T follicular helper cell (primary cell): ENCODE measurements at regions not wholly inside any gene's neighbourhood (a gene's known extent, or its start where the extent isn't known, plus 50 kb on each side); places are given as distances from the start of the nearest gene placed in this dataset.
"Not testable (repeated sequence)": the region's sequence is repeated elsewhere in the genome, so short reads cannot be mapped to it uniquely, and the experiment has no call there.

Experiments
- DNase-seq: peaks from one replicate; pipeline ENCODE4 v3.0.0-alpha.2; 2020; ENCODE audit warnings: low read depth

DNA sequence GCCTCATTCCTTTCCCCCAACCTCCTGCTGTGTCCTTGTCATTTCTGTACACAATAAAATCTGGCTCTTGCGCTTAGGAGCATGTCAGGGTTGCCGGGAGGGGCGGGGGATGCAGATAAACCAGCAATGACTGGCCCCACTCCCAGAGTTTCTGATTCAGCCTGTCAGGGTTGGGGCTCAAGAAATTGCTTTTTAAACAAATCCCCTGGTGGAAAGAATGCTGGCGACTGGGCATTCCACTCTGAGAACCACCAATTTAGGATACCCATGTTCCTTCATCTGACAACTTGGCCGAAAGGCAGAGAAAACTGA lies 376.4 kb downstream of the TCERG1L start:
- DNase-seq: no peak

DNA sequence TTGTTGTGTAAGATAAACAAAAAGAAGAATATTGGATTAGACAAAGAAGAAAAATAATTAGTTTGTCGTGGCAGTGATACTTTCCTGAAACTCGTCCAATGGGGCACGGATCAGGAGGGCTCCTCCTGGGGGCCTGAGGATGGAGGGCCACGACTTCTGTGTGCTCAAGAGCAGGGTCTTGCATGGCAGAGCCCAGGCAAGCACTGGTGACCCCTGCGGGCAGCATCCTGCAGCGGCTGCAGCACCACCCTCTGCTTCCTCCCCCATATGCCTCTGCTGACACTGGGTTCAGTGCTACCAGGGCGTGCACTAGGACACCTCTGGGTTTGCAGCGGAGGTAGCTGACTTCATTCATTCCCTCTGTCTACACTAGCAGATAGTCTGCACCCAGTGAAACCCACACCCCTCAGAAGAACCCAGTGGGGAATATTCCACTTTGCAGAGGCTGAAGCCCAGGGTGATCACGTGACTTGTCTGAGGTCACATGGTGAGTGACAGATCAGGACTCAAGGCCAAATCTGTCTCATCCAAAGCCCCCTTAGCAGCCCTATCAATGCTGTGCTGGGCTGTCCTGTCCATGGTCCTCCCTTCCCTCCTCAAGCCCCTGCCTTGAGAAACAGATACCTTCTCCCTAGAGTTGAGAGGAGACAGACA lies 375.5 kb downstream of the TCERG1L start:
- no peak for DNase-seq

DNA sequence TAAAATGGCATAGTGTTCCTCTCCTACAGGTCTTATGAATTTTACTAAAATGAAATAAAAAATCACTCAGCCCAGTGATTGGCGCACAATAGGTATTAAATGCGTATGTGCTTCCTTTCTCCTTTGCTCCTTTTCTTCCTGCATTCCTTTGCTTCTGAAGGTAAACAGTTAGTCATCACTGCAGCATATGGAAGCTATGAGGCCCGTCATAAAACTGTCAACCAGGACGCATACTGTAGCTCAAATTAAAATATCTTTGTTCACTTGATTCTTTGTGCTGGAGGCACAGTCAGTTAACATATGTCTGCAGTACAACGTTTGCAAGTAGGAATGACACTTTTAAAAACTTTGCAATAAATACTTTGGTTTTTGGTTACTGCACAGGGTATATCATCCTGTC lies 374.7 kb downstream of the TCERG1L start:
- no peak for DNase-seq

DNA sequence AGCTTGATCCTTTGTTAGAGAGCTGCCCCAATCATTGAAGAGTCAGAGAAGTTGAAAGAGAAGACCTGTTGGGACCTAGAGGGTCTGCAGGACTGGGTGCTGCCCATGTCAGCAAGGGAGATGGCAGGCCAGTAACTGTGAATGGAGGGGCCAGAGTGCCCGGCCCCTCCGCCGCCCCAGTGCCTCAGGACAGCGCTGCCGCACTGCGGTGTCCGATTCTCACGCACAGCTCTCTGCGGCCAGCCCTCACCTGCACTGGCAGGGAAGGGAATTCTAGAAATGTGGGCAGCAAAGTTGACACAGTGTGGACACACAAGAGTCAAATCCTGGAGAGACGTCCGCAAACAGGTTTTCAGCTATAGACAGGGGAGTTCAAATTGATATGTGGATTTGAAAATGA lies 373.5 kb downstream of the TCERG1L start:
- DNase-seq: no peak

DNA sequence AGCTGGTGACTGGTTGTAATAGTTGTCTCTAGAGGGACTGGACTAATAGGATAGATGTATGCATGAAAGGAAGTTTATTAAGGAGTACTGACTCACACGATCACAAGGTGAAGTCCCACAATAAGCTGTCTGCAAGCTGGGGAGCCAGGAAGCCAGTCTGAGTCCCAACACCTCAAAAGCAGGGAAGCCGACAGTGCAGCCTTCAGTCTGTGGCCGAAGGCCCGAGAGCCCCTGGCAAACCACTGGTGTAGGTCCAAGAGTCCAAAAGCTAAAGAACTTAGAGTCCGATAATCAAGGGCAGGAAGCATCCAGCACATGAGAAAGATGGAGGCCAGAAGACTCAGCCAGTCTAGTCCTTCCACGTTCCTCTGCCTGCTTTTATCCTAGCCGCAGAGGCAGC lies 372.6 kb downstream of the TCERG1L start:
- not testable (repeated sequence) for DNase-seq

DNA sequence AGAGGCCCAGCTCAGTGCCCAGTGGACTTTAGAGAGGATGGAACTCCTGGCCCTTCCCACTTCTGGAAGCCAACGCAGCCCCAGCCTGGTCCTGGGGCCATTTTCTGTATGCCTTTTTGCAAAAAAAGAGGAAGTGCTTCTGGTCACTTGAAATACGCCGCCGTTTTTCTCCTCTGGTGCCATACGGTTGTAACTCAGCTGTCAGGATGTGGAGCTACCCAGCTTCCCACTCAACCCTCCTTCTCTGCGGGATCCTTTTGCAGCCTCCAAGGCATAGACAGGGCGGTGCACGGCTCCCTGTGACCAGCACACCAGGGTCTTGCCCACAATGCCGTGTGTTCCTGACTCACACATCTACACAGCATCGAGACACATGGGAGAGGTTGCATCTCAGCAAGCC lies 369.6 kb downstream of the TCERG1L start:
- no peak for DNase-seq

DNA sequence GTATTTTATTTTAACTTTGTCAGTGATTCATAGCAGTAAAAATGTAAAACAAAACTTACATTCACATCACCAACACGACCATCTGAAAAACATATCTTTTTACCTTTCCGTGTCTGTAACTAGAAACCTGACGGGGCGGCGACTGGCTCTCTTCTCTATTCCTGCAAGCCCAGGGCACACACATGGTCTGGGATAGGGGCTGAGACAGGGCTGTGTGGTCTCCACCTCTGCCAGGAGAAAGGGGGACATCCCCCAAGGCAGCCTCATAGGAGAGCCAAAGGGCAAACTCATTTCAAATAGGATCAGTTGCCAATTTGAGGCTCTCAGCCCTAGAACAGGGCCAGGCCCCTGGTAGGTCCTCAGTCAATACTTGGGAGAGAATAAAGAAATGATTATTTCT lies 359.4 kb downstream of the TCERG1L start:
- no peak for DNase-seq

DNA sequence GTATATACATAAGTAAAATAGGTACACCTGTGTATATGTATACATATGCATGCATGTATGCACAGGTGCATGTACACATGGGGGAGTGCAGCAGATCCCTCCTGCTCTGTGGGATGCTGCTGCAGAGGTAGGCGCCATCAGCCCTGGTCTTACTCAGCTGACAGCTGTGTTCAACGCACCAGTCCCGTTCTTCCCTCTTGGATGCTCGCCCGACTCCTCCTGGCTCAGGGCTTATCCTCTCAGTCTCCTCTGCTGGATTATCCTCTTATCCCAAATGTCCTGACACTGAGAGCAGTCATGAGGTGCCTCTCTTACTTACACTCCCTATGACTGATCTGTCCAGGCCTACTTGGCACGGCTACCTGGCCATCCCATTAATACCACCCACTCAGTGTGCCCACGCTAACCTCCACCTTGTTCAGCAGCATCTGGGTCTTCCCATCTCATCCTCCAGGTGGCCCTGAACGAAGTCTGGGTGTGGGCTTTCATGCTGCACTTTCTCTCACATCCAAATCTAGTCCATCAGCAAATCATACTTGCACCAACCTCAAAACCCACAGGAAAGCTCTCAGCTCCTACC lies 357.1 kb downstream of the TCERG1L start:
- DNase-seq: no peak

DNA sequence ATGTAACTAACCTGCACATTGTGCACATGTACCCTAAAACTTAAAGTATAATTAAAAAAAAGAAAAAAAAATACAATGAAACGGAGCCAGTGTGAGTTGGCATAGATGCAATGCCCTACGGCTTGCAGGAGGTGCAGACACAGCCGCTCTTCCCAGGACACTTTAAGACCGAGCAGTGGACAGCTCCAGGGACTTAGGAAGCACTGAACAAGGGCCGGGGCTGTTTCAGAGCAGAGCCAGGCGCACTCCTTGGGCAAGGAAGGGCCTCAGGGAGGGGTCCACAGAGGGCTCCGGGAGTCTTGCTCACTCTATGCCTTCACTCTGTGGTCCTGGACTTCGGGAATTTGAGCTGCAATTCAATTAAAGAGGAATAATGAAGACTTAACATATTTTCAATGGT lies 355.3 kb downstream of the TCERG1L start:
- no peak for DNase-seq

DNA sequence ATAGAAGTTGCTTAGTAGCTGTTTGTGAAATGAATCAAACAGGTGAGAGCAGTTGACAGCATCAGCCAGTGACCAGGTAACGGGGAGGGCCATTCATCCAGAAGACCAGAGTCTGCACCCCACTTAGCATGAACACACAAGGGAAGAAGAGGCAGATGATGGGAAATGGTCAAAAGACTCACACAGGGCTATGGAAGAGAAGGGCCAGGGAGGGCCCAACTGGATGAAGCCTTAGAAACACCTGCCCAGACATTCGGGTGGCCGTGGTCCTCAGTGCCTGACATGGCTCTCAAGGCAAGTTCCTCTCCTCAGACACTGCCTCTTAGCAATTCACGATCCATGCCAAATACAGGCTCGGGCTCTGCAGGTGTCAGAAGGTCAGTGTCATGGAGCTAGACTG lies 354.1 kb downstream of the TCERG1L start:
- no peak for DNase-seq

DNA sequence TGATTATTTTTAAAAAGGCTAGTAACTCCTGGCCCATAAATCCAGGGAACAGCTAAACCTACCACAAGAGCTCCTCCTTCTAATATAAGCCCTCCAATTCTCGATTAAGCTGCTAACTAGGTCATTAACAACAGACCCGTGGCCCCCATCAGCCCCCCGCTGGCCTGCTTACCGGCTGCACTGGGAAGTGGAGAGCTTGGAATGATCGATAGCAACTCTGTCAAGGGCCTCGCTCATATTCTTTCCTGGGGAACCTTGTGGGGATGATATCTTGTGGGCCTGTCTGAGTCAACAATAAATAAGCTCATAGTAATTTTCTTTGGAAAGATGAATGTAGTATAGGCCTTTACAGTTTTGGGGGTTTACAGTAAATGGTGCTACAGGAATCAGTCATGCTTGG lies 353.5 kb downstream of the TCERG1L start:
- DNase-seq: no peak

DNA sequence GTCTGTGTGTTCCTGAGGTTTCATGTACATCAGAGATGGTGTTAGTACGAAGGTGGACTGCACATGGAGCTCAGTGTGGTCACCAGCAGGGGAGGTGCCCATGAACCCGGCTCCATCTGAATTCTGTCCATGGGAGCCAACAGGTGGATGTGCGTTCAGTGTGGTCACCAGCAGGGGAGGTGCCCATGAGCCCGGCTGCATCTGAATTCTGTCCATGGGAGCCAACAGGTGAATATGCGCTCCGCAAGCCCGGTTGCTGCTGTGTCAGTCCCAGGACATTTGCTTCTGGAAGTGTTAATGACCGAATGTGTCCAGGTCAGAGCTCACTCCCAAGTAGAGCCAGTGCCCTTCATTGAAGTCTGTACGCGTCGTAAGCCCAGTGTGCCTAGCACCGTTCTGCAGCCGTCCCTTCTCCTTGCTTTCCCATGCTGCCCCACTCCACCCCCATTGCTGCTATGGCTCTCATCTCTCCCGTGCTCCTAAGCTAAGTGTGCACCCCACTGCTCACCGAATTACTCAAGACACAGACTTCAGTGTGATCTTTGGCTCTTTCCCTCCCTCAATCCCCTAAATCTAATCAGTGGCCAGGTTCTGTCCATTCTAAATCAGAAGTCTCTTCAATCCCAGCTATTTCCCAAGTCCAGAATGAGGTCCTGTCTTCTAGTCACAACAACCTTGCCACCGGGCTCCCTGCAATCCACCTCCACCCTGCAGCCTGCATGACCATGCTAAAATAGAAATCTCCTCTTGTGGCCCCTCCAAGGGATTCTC lies 352.4 kb downstream of the TCERG1L start:
- DNase-seq: no peak

DNA sequence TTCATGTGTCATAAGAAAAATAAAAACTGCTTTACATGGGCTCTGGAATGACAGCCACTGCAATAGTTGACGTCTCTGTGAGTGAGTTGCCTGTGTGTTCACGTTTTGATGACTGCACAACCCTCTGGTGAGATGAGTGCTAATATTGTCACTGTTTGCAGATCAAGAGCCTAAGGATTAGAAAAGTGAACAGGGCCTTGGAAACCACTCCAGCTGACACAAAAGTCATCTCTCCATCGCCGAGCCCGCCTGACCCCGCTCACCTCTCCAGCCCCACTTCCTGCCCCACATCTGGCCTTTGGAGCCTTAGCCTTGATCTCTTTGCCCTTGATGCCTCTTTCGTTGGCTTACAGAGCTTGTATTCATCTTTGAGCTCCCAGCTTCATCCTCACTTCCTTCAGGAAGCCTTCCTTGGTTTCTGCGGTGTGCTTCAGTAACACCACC lies 351.7 kb downstream of the TCERG1L start:
- DNase-seq: no peak

DNA sequence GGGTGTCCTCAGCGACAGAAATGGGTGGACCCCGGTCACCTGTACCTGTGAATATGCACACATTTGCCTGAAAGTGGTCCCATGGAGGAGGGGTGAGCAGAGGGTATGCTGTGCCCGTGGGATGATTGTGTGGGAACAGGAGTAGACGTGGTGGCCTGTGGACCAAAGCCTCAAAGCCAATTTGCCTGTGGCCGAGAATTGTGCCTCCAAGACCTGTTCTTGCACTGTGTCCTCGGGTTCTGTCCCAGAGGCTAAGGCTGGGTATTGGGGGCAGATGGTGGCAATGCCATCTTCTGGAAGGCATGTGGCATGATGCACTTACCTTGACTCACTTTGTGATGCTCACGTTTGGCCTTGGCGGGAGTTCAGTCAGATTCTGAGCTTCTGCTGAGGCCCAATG lies 351.0 kb downstream of the TCERG1L start:
- no peak for DNase-seq

DNA sequence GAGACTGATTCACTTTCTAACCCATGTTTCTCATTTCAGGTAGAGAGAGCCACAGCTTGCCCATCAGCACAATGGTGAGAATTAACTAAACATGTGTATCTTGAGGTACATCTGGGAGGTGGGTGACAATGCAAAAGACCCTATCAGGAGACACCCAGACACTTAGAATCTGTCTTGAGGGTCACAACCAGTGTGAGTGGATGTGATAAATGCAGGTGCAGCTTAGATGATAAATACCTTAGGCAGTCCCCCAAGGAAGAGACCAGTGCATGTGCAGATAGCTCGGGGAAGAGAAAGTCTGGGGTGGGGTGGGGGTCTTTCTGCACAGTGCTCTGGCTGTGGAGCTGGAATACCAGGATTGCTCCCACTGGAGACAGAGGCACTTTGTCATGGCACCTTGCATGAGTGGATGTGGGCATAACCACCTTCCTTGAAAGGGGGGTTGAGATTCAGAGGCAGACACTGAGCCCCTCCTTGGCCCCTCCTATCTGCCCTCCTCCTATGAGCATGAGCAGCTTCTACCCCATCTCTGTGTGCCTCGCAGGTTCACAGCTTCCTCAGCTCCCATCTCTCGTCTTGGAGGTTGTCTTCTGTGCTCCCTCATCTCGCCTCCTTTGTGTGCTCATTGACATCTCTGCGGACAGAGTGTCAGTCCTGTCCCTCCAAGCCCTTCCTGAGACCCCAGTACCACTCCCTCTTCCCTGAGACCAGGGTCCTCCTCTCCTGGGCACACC lies 349.8 kb downstream of the TCERG1L start:
- no peak for DNase-seq

DNA sequence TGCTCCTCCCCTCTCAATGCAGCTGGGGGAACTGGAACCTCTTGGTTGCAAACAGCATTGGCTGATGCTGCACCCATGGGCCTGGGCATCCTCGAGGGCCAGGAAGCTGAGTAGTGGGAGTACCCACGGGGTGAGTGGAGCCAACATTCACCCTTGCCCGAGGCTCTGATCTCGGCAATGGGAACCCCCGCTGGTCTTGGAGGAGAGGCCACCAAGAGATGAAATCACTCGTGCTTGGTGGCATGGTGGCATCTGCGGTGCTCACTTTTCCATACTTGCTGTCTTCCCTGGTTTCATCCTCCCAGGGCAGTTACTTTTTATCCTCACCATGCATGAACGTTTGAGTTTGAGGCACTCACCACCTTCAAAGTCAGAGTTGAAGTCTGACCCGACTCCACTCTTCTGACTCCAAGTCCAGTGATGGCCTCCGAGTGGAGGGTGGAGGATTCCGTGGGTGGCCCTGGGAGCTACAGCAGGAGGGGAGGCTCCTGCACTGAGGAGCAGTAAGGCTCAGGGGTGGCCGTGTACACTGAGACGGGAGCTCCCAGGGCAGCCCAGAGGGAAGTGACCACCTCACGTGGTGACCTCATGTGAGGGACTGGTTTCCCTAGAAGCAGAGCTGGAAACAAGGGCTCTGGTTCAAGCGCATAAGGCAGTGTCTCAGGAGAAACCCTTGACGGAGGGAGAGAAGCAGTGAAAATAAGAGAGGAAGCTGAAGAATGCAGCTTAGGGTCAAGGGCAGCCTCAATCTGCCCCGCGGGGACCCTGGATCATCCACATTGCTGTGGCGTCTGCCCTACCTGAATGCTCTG lies 349.1 kb downstream of the TCERG1L start:
- DNase-seq: no peak

DNA sequence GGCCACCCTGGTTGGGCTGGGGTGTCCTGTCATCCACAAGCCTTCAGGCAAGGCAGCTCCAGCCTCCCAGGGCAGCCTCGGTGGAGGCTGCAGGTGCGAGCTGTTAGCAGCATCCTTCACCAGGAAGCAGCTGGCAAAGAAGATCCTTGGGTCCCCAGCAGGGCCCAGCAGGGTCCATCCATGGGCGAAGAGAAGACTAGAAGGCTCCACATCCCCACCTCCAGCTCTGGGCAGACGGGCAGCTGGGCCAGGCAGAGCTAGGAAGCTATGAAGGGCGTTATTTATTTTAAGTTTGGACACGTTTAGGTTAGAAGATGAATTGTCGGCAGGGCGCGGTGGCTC lies 348.5 kb downstream of the TCERG1L start:
- no peak for DNase-seq

DNA sequence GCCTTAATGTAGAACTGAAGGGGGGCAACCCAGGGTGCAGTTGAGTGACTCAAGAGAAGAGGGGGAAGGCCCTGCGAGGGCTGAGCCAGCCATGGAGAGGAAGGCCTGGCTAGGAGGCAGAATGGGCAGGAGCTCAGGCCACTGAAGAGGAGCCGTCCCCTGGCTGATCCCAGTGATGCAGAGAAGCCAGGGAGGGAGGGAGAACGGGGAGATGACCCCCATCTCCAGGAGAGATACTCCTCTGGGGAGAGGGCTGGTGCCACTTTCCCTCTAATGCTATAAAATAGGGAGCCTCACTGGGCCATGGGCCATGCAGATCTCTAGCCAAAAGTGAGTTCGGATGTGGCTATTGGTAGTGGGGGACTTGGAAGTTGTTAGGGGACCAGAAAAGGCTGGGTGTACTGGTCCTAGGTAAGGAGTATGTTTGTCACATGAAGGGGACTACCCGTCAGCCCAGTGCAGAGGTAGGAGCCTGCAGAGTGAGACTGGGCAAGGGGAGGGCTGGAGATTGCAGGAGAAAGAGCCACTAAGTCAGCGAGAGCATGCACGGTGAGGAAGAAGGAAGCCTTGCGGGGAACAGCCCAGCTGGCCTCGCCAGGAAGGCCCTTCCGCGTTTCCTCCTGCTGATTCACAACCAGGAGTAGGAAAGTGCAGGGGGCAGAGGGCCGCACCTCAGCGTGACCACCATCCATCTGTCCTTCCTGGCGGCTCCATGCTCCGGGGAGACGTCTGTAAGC lies 347.6 kb downstream of the TCERG1L start:
- DNase-seq: no peak

DNA sequence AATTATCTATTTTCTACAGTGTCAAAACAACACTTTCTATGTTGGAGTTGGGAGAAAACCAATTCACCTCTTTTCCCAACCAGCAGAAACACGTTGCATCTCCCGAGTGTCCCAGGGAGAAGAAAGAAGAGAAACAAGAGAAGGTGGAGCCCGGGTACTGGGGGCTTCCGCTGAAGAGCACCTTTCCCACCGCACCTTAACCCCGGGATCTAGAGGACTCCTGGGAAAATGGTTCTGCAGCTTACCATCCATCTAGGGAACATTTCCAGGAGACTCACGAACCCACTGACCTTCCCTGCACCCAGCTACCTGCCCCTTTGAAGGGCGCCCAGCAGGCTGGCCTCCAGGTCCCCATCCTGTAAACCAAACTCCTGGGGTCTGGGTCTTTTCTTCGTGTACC lies 346.8 kb downstream of the TCERG1L start:
- DNase-seq: no peak

DNA sequence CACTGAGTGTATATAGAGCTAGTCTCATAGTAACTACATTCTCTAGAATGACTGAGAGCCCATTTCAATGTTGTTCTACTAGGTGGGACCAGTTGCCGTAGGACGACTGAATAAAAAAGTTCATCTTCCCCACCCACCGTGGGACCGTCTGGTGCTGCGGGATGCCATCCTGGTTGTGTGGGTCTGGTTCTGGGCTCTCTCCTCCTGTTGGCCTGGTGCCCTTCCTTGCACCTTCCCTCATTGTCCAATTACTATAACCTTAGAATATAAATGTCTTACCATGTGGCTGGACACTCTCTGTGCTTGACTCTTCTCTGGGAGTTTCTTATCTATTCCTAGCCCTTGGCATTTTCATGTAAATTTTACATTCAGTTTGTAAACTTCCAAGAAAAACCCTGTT lies 344.4 kb downstream of the TCERG1L start:
- DNase-seq: no peak

DNA sequence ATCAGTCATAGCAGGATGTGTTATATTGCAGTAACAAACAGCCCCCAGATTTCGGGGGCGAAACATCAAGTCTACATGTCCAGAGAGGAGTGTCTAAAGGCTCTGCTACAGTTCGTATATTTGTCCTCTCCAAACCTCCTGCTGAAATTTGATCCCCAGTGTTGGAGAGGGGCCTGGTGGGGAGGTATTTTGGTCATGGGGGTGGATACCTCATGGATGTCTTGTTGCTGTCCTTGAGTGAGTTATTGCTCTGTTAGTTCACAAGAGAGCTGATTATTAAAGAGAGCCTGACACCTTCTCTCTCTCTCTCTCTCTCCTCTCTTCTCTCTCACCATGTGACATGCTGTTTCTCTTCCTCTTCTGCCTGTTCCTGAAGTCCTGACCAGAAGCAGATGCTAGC lies 343.7 kb downstream of the TCERG1L start:
- no peak for DNase-seq
